CD8-positive, alpha-beta memory T cell (primary cell): ENCODE measurements at regions not wholly inside any gene's neighbourhood (a gene's known extent, or its start where the extent isn't known, plus 50 kb on each side); places are given as distances from the start of the nearest gene placed in this dataset.

Experiments
- CTCF ChIA-PET: fragments of 350-600 bp; sonication (Branson Sonifier 250); formaldehyde crosslinking; loops from one replicate; lab custom pipeline; 2021; ENCODE audit warnings: antibody characterized with exemption; lab: Charles Lee
- POLR2A ChIA-PET: fragments of 350-600 bp; sonication (Branson Sonifier 250); formaldehyde crosslinking; loops from one replicate; lab custom pipeline; 2021; ENCODE audit warnings: antibody characterized with exemption; lab: Charles Lee
- DNase-seq, 5 donors: peaks; one replicate each; pipeline versions ENCODE4 v3.0.0 to v3.0.0-alpha.2; 2020 to 2022; ENCODE audit warnings: mixed read lengths in 1 of 5
- H3K27ac ChIP-seq: one replicate; pipeline ENCODE4 v1.7.0; 2013; ENCODE audit warnings: low read depth, mild to moderate bottlenecking, low read length, moderate library complexity
- H3K27me3 ChIP-seq: 2 replicates; pipeline ENCODE4 v1.7.0; 2013; ENCODE audit warnings: low read length, mild to moderate bottlenecking; ENCODE audit not compliant: insufficient read depth, poor library complexity, severe bottlenecking
- H3K36me3 ChIP-seq: 2 replicates; pipeline ENCODE4 v1.7.0; 2013; ENCODE audit warnings: mild to moderate bottlenecking, low read length, moderate library complexity; ENCODE audit not compliant: insufficient read depth
- H3K4me1 ChIP-seq: 2 replicates; pipeline ENCODE4 v1.7.0; 2013; ENCODE audit warnings: mild to moderate bottlenecking, low read length, moderate library complexity; ENCODE audit not compliant: insufficient read depth
- H3K4me3 ChIP-seq: 2 replicates; pipeline ENCODE4 v1.7.0; 2013; ENCODE audit warnings: mild to moderate bottlenecking, low read length
- H3K9me3 ChIP-seq: 2 replicates; pipeline ENCODE4 v1.7.0; 2013; ENCODE audit warnings: mild to moderate bottlenecking, low read length
- H3K27ac Mint-ChIP-seq, 8 donors: one replicate each; pipeline ENCODE4 v1.8.0; 2020 to 2021; ENCODE audit warnings: mixed read lengths in 8 of 8, mild to moderate bottlenecking in 6 of 8, inconsistent platforms in 3 of 8, moderate library complexity in 3 of 8
- H3K27me3 Mint-ChIP-seq, 2 donors: one replicate each; pipeline ENCODE4 v1.8.0; 2020 to 2021; ENCODE audit warnings: mixed read lengths in 2 of 2, mild to moderate bottlenecking in 1 of 2, moderate library complexity in 1 of 2
- H3K36me3 Mint-ChIP-seq, 3 donors: one replicate each; pipeline ENCODE4 v1.8.0; 2020 to 2021; ENCODE audit warnings: mixed read lengths in 3 of 3, inconsistent platforms in 1 of 3, mild to moderate bottlenecking in 1 of 3
- H3K4me1 Mint-ChIP-seq, 3 donors: one replicate each; pipeline ENCODE4 v1.8.0; 2020 to 2021; ENCODE audit warnings: mixed read lengths in 3 of 3, inconsistent platforms in 1 of 3, mild to moderate bottlenecking in 1 of 3
- H3K4me3 Mint-ChIP-seq, 7 donors: one replicate each; pipeline ENCODE4 v1.8.0; 2020 to 2021; ENCODE audit warnings: mixed read lengths in 7 of 7, mild to moderate bottlenecking in 6 of 7, moderate library complexity in 4 of 7, inconsistent platforms in 2 of 7
- H3K9me3 Mint-ChIP-seq, 5 donors: one replicate each; pipeline ENCODE4 v1.8.0; 2020 to 2022; ENCODE audit warnings: mixed read lengths in 5 of 5, mild to moderate bottlenecking in 3 of 5, moderate library complexity in 2 of 5, inconsistent platforms in 1 of 5

DNA sequence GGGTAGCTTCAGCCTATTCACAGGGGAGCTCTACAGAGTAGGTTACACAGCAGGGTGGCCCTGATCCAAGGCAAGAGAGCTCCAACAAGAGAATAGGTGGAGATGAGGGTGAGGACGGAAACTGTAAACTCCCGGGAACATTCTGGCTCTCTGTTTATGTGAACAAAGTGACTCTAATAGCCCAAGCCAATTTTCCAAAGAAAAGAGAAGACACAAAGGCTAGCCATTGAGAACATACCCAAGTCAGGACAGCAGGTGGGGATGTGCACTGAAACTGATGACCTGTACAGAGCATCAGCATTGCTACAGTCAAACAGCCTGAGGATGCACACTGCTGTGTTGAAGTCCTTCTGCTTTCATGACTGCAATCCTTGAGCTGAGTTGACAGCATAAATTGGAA, 136.0 kb upstream of the TOP1 start:
- Mint-ChIP-seq H3K27ac (no peak overlapping the region), H3K36me3 (no peaks in the 10 kb centered on the region), H3K27me3 (peaks cover 0 to 2% of the 10 kb centered on the region in 2 donors), H3K4me1 (peaks cover 0 to 5% (median 0%) of the 10 kb centered on the region in 3 donors), H3K9me3 (no peaks in the 10 kb centered on the region), H3K4me3 (no peak overlapping the region)
- Histone ChIP-seq H3K36me3 (no peaks in the 10 kb centered on the region), H3K27ac (no peak overlapping the region), H3K27me3 (no peaks in the 10 kb centered on the region), H3K4me1 (no peaks in the 10 kb centered on the region), H3K9me3 (no peaks in the 10 kb centered on the region), H3K4me3 (no peak overlapping the region)
- DNase-seq, result no peak
- CTCF ChIA-PET, result no interaction called here
- POLR2A ChIA-PET, result no interaction called here

DNA sequence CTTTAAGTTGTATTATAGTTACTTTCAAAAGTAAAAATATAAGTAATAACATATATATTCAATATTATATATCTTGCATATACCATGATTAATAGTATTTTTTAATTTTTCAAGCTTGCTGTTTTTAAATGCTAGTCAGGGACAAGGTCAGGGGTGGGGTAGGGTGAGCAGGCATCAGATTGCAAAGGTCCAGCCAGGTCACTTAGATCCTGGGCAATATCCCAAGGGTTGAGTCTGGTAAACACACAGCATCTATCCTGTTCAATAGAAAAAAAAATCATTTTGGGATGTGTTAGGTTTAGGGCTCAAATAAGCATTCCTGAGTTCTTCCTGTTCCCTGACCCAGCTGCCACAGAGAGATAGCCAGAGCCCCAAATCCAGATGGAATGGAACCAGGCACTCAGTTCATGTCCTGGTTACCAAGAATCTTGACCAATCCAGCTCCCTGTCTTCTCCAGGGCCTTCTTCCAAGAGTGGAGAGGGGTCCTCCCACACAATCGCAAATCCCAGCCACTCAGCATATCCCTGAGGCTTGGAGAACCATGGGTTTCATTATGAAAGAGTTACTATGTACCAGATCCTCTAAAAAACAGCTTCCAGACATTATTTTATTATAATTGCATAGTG, 134.9 kb upstream of the TOP1 start:
- POLR2A ChIA-PET, result no interaction called here
- H3K4me3 Mint-ChIP-seq, result no peak overlapping the region
- no peak overlapping the region for H3K4me3 ChIP-seq
- no peaks in the 10 kb centered on the region for H3K36me3 ChIP-seq
- H3K9me3 Mint-ChIP-seq, result no peaks in the 10 kb centered on the region
- CTCF ChIA-PET, result no interaction called here
- no peaks in the 10 kb centered on the region for H3K36me3 Mint-ChIP-seq
- H3K4me1 Mint-ChIP-seq, result peaks cover 0 to 5% (median 0%) of the 10 kb centered on the region in 3 donors
- DNase-seq, result no peak
- no peaks in the 10 kb centered on the region for H3K9me3 ChIP-seq
- no peaks in the 10 kb centered on the region for H3K4me1 ChIP-seq
- no peak overlapping the region for H3K27ac Mint-ChIP-seq
- H3K27ac ChIP-seq, result no peak overlapping the region
- no peaks in the 10 kb centered on the region for H3K27me3 ChIP-seq
- peaks cover 0 to 4% of the 10 kb centered on the region in 2 donors for H3K27me3 Mint-ChIP-seq

DNA sequence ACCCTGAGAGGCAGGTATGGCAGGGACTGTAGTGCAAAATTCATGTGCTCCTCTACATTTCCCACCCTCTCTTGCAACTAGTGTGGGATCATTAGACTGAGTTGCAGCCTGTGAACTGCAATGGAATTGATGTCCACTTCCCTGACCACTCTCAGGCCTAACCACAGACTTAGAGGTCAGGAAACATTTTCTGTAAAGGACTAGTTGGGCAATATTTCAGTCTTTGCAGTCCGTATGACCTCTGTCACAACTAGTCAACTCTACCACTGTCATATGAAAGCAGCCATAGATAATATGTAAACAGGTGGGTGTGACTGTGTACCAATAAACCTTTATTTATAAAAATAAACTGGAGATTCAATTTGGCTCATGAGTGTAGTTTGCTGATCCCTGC, 134.4 kb upstream of the TOP1 start:
- Mint-ChIP-seq H3K4me1 (peaks cover 0 to 5% (median 0%) of the 10 kb centered on the region in 3 donors), H3K36me3 (no peaks in the 10 kb centered on the region), H3K27me3 (peaks cover 0 to 6% of the 10 kb centered on the region in 2 donors), H3K27ac (peak overlapping the region in 1 of 8 donors; percentile 58), H3K9me3 (no peaks in the 10 kb centered on the region), H3K4me3 (no peak overlapping the region)
- Histone ChIP-seq H3K27me3 (no peaks in the 10 kb centered on the region), H3K4me1 (no peaks in the 10 kb centered on the region), H3K4me3 (no peak overlapping the region), H3K9me3 (no peaks in the 10 kb centered on the region), H3K36me3 (no peaks in the 10 kb centered on the region), H3K27ac (no peak overlapping the region)
- ChIA-PET POLR2A (no interaction called here), CTCF (no interaction called here)
- no peak for DNase-seq

DNA sequence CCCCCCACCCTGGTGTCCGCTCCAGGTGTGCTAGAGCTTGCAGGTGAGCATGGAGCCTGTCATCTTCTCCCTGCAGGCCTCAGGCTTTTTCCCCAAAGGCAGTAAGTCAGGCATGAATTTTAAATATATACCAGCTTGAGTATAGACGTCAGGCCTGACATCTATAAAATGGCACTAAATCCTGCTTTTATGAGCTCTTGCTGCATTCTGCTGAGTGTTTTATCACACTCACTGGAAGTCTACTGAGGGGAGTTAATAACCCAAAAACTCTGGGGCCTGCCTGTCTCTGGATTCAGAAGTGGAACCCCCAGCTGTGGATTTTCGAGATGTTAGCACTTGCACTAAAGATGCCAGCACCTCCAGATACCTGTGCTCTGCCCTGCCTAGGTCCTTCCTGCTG, 133.4 kb upstream of the TOP1 start:
- DNase-seq, result no peak
- H3K4me3 Mint-ChIP-seq, result no peak overlapping the region
- ChIA-PET POLR2A (no interaction called here), CTCF (no interaction called here)
- no peak overlapping the region for H3K27ac ChIP-seq
- peaks cover 0 to 6% of the 10 kb centered on the region in 2 donors for H3K27me3 Mint-ChIP-seq
- no peaks in the 10 kb centered on the region for H3K36me3 Mint-ChIP-seq
- H3K4me1 Mint-ChIP-seq, result peaks cover 0 to 5% (median 0%) of the 10 kb centered on the region in 3 donors
- no peaks in the 10 kb centered on the region for H3K9me3 ChIP-seq
- H3K9me3 Mint-ChIP-seq, result no peaks in the 10 kb centered on the region
- H3K4me1 ChIP-seq, result no peaks in the 10 kb centered on the region
- no peak overlapping the region for H3K4me3 ChIP-seq
- no peaks in the 10 kb centered on the region for H3K27me3 ChIP-seq
- H3K27ac Mint-ChIP-seq, result no peak overlapping the region
- no peaks in the 10 kb centered on the region for H3K36me3 ChIP-seq

- Mint-ChIP-seq H3K27me3 (peaks cover 0 to 8% of the 10 kb centered on the region in 2 donors), H3K36me3 (no peaks in the 10 kb centered on the region), H3K4me1 (peaks cover 0 to 5% (median 0%) of the 10 kb centered on the region in 3 donors), H3K9me3 (no peaks in the 10 kb centered on the region), H3K4me3 (no peak overlapping the region), H3K27ac (no peak overlapping the region)
- H3K9me3 ChIP-seq, result no peaks in the 10 kb centered on the region
- no peak overlapping the region for H3K27ac ChIP-seq
- CTCF ChIA-PET, result no interaction called here
- H3K4me1 ChIP-seq, result no peaks in the 10 kb centered on the region
- no peak for DNase-seq
- no peak overlapping the region for H3K4me3 ChIP-seq
- POLR2A ChIA-PET, result no interaction called here
- no peaks in the 10 kb centered on the region for H3K27me3 ChIP-seq
- H3K36me3 ChIP-seq, result no peaks in the 10 kb centered on the region
These were observed 131.6 kb upstream of the TOP1 start for GRCh38 chr20:40896814-40897700.

GRCh38 chr20:40899344-40899743, 129.3 kb upstream of the TOP1 start:
- no peaks in the 10 kb centered on the region for H3K36me3 Mint-ChIP-seq
- POLR2A ChIA-PET, result no interaction called here
- CTCF ChIA-PET, result no interaction called here
- no peak overlapping the region for H3K4me3 Mint-ChIP-seq
- no peaks in the 10 kb centered on the region for H3K4me1 ChIP-seq
- H3K4me3 ChIP-seq, result no peak overlapping the region
- no peaks in the 10 kb centered on the region for H3K9me3 Mint-ChIP-seq
- no peaks in the 10 kb centered on the region for H3K9me3 ChIP-seq
- DNase-seq, result no peak
- peaks cover 0 to 5% (median 0%) of the 10 kb centered on the region in 3 donors for H3K4me1 Mint-ChIP-seq
- H3K36me3 ChIP-seq, result no peaks in the 10 kb centered on the region
- no peak overlapping the region for H3K27ac ChIP-seq
- H3K27me3 ChIP-seq, result no peaks in the 10 kb centered on the region
- H3K27me3 Mint-ChIP-seq, result peaks cover 0 to 11% of the 10 kb centered on the region in 2 donors
- no peak overlapping the region for H3K27ac Mint-ChIP-seq

GRCh38 chr20:40900666-40901215, 127.9 kb upstream of the TOP1 start:
- CTCF ChIA-PET, result no interaction called here

GRCh38 chr20:40902661-40903060, 126.0 kb upstream of the TOP1 start:
- Histone ChIP-seq H3K9me3 (no peaks in the 10 kb centered on the region), H3K4me1 (no peaks in the 10 kb centered on the region), H3K27me3 (no peaks in the 10 kb centered on the region), H3K36me3 (no peaks in the 10 kb centered on the region), H3K27ac (no peak overlapping the region), H3K4me3 (no peak overlapping the region)
- H3K4me3 Mint-ChIP-seq, result no peak overlapping the region
- H3K4me1 Mint-ChIP-seq, result no peaks in the 10 kb centered on the region
- H3K36me3 Mint-ChIP-seq, result peaks cover 0 to 9% (median 2%) of the 10 kb centered on the region in 3 donors
- H3K27me3 Mint-ChIP-seq, result peaks cover 4 to 9% of the 10 kb centered on the region in 2 donors
- CTCF ChIA-PET, result no interaction called here
- H3K9me3 Mint-ChIP-seq, result peaks cover 0 to 3% (median 0%) of the 10 kb centered on the region in 5 donors
- no peak for DNase-seq
- POLR2A ChIA-PET, result no interaction called here
- H3K27ac Mint-ChIP-seq, result no peak overlapping the region

More at GRCh38 chr20:40900666-40901215, 127.9 kb upstream of the TOP1 start:
- Histone ChIP-seq H3K9me3 (no peaks in the 10 kb centered on the region), H3K27ac (no peak overlapping the region), H3K4me1 (no peaks in the 10 kb centered on the region), H3K27me3 (no peaks in the 10 kb centered on the region), H3K4me3 (no peak overlapping the region), H3K36me3 (no peaks in the 10 kb centered on the region)
- POLR2A ChIA-PET, result no interaction called here
- no peaks in the 10 kb centered on the region for H3K4me1 Mint-ChIP-seq
- H3K4me3 Mint-ChIP-seq, result no peak overlapping the region
- H3K36me3 Mint-ChIP-seq, result no peaks in the 10 kb centered on the region
- no peak for DNase-seq
- H3K9me3 Mint-ChIP-seq, result peaks cover 0 to 2% (median 0%) of the 10 kb centered on the region in 5 donors
- H3K27me3 Mint-ChIP-seq, result peaks cover 0 to 11% of the 10 kb centered on the region in 2 donors
- H3K27ac Mint-ChIP-seq, result no peak overlapping the region
